ENCODE measurements at regions not wholly inside any gene's neighbourhood (a gene's known extent, or its start where the extent isn't known, plus 50 kb on each side); places are given as distances from the start of the nearest gene placed in this dataset.

DNA sequence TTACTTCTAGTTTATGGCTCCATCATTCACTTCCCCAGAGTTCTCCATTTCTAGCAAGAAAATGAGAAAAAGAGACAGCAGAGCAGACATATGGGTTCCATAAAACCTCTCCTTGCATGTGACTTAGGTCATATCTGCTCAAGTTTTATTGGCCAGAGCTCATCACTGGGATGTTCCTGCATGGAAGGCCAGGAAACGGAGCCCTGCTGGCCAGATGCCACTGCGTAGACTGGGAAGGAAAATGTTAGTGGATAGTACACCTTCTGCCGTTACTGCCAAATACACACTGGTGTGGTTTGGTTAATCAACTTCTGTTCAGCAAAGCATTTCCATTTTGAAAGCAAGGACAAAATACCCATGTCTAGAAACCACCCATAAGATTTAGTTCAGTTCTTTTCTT lies 220.6 kb upstream of the TSHZ2 start (continued):
- TF ChIP-seq, protein P1, sequence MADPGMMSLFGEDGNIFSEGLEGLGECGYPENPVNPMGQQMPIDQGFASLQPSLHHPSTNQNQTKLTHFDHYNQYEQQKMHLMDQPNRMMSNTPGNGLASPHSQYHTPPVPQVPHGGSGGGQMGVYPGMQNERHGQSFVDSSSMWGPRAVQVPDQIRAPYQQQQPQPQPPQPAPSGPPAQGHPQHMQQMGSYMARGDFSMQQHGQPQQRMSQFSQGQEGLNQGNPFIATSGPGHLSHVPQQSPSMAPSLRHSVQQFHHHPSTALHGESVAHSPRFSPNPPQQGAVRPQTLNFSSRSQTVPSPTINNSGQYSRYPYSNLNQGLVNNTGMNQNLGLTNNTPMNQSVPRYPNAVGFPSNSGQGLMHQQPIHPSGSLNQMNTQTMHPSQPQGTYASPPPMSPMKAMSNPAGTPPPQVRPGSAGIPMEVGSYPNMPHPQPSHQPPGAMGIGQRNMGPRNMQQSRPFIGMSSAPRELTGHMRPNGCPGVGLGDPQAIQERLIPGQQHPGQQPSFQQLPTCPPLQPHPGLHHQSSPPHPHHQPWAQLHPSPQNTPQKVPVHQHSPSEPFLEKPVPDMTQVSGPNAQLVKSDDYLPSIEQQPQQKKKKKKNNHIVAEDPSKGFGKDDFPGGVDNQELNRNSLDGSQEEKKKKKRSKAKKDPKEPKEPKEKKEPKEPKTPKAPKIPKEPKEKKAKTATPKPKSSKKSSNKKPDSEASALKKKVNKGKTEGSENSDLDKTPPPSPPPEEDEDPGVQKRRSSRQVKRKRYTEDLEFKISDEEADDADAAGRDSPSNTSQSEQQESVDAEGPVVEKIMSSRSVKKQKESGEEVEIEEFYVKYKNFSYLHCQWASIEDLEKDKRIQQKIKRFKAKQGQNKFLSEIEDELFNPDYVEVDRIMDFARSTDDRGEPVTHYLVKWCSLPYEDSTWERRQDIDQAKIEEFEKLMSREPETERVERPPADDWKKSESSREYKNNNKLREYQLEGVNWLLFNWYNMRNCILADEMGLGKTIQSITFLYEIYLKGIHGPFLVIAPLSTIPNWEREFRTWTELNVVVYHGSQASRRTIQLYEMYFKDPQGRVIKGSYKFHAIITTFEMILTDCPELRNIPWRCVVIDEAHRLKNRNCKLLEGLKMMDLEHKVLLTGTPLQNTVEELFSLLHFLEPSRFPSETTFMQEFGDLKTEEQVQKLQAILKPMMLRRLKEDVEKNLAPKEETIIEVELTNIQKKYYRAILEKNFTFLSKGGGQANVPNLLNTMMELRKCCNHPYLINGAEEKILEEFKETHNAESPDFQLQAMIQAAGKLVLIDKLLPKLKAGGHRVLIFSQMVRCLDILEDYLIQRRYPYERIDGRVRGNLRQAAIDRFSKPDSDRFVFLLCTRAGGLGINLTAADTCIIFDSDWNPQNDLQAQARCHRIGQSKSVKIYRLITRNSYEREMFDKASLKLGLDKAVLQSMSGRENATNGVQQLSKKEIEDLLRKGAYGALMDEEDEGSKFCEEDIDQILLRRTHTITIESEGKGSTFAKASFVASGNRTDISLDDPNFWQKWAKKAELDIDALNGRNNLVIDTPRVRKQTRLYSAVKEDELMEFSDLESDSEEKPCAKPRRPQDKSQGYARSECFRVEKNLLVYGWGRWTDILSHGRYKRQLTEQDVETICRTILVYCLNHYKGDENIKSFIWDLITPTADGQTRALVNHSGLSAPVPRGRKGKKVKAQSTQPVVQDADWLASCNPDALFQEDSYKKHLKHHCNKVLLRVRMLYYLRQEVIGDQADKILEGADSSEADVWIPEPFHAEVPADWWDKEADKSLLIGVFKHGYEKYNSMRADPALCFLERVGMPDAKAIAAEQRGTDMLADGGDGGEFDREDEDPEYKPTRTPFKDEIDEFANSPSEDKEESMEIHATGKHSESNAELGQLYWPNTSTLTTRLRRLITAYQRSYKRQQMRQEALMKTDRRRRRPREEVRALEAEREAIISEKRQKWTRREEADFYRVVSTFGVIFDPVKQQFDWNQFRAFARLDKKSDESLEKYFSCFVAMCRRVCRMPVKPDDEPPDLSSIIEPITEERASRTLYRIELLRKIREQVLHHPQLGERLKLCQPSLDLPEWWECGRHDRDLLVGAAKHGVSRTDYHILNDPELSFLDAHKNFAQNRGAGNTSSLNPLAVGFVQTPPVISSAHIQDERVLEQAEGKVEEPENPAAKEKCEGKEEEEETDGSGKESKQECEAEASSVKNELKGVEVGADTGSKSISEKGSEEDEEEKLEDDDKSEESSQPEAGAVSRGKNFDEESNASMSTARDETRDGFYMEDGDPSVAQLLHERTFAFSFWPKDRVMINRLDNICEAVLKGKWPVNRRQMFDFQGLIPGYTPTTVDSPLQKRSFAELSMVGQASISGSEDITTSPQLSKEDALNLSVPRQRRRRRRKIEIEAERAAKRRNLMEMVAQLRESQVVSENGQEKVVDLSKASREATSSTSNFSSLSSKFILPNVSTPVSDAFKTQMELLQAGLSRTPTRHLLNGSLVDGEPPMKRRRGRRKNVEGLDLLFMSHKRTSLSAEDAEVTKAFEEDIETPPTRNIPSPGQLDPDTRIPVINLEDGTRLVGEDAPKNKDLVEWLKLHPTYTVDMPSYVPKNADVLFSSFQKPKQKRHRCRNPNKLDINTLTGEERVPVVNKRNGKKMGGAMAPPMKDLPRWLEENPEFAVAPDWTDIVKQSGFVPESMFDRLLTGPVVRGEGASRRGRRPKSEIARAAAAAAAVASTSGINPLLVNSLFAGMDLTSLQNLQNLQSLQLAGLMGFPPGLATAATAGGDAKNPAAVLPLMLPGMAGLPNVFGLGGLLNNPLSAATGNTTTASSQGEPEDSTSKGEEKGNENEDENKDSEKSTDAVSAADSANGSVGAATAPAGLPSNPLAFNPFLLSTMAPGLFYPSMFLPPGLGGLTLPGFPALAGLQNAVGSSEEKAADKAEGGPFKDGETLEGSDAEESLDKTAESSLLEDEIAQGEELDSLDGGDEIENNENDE (IDR thresholded peaks at IDR 0.05; ENCODE audit: insufficient replicate concordance, low read length), result no peak
- TF ChIP-seq CBX5 (IDR thresholded peaks at IDR 0.05; ENCODE audit: low read depth, low read length) (no peak), HDAC6 (IDR thresholded peaks at IDR 0.05; ENCODE audit: low read depth, low read length) (no peak)
- TF ChIP-seq, protein P2, sequence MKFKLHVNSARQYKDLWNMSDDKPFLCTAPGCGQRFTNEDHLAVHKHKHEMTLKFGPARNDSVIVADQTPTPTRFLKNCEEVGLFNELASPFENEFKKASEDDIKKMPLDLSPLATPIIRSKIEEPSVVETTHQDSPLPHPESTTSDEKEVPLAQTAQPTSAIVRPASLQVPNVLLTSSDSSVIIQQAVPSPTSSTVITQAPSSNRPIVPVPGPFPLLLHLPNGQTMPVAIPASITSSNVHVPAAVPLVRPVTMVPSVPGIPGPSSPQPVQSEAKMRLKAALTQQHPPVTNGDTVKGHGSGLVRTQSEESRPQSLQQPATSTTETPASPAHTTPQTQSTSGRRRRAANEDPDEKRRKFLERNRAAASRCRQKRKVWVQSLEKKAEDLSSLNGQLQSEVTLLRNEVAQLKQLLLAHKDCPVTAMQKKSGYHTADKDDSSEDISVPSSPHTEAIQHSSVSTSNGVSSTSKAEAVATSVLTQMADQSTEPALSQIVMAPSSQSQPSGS (IDR thresholded peaks at IDR 0.05; ENCODE audit: low read length), result no peak

Measured in H1 (cell line).